ENCODE measurements at regions not wholly inside any gene's neighbourhood (a gene's known extent, or its start where the extent isn't known, plus 50 kb on each side); places are given as distances from the start of the nearest gene placed in this dataset.

GRCh38 chr1:82299656-82300055 lies 498.9 kb downstream of the ADGRL2 start:
- H3K36me3 ChIP-seq (ENCODE audit: control insufficient read depth, insufficient read depth, low read length), result no peaks in the 10 kb centered on the region
- no peak overlapping the region for H3K4me3 ChIP-seq (ENCODE audit: extremely low read depth, insufficient read depth, low read length, poor library complexity, severe bottlenecking)
- H3K9me3 ChIP-seq (ENCODE audit: control insufficient read depth, low read length), result no peaks in the 10 kb centered on the region
- H3K4me1 ChIP-seq (ENCODE audit: control insufficient read depth, insufficient read depth, low read length, poor library complexity, severe bottlenecking), result no peaks in the 10 kb centered on the region
- no peak overlapping the region for H3K27ac ChIP-seq (ENCODE audit: low read depth, low read length, severe bottlenecking)
- WGBS, 2 experiments (ENCODE audit: insufficient coverage in 2 of 2), result 90 to 100% methylated on average over 1 of the region's 2 CpGs

GRCh38 chr1:82299056-82299455 lies 498.3 kb downstream of the ADGRL2 start:
- Histone ChIP-seq H3K27ac (ENCODE audit: low read depth, low read length, severe bottlenecking) (no peak overlapping the region), H3K4me1 (ENCODE audit: control insufficient read depth, insufficient read depth, low read length, poor library complexity, severe bottlenecking) (no peaks in the 10 kb centered on the region), H3K9me3 (ENCODE audit: control insufficient read depth, low read length) (no peaks in the 10 kb centered on the region), H3K4me3 (ENCODE audit: extremely low read depth, insufficient read depth, low read length, poor library complexity, severe bottlenecking) (no peak overlapping the region), H3K36me3 (ENCODE audit: control insufficient read depth, insufficient read depth, low read length) (no peaks in the 10 kb centered on the region)
- WGBS, 2 experiments (ENCODE audit: insufficient coverage in 2 of 2), result 67% methylated on average over 1 of the region's 4 CpGs; no CpG with 5 or more reads in 1 of the 2 experiments

- Histone ChIP-seq H3K4me1 (ENCODE audit: control insufficient read depth, insufficient read depth, low read length, poor library complexity, severe bottlenecking) (no peaks in the 10 kb centered on the region), H3K9me3 (ENCODE audit: control insufficient read depth, low read length) (no peaks in the 10 kb centered on the region), H3K36me3 (ENCODE audit: control insufficient read depth, insufficient read depth, low read length) (no peaks in the 10 kb centered on the region), H3K4me3 (ENCODE audit: extremely low read depth, insufficient read depth, low read length, poor library complexity, severe bottlenecking) (no peak overlapping the region), H3K27ac (ENCODE audit: low read depth, low read length, severe bottlenecking) (no peak overlapping the region)
- 85 to 97% methylated on average over 3 to 5 of the region's 9 CpGs for WGBS, 2 experiments (ENCODE audit: insufficient coverage in 2 of 2)
These were observed 496.6 kb downstream of the ADGRL2 start for GRCh38 chr1:82297139-82297896.

GRCh38 chr1:82287556-82287955 lies 486.8 kb downstream of the ADGRL2 start:
- no CpG with 5 or more reads among the region's 3 CpGs for WGBS, 2 experiments (ENCODE audit: insufficient coverage in 2 of 2)
- no peaks in the 10 kb centered on the region for H3K4me1 ChIP-seq (ENCODE audit: control insufficient read depth, insufficient read depth, low read length, poor library complexity, severe bottlenecking)
- no peak overlapping the region for H3K4me3 ChIP-seq (ENCODE audit: extremely low read depth, insufficient read depth, low read length, poor library complexity, severe bottlenecking)
- H3K9me3 ChIP-seq (ENCODE audit: control insufficient read depth, low read length), result no peaks in the 10 kb centered on the region
- H3K27ac ChIP-seq (ENCODE audit: low read depth, low read length, severe bottlenecking), result no peak overlapping the region
- no peaks in the 10 kb centered on the region for H3K36me3 ChIP-seq (ENCODE audit: control insufficient read depth, insufficient read depth, low read length)

- H3K4me1 ChIP-seq (ENCODE audit: control insufficient read depth, insufficient read depth, low read length, poor library complexity, severe bottlenecking), result no peaks in the 10 kb centered on the region
- no peaks in the 10 kb centered on the region for H3K9me3 ChIP-seq (ENCODE audit: control insufficient read depth, low read length)
- no peaks in the 10 kb centered on the region for H3K36me3 ChIP-seq (ENCODE audit: control insufficient read depth, insufficient read depth, low read length)
- H3K4me3 ChIP-seq (ENCODE audit: extremely low read depth, insufficient read depth, low read length, poor library complexity, severe bottlenecking), result no peak overlapping the region
- no peak overlapping the region for H3K27ac ChIP-seq (ENCODE audit: low read depth, low read length, severe bottlenecking)
- WGBS, 2 experiments (ENCODE audit: insufficient coverage in 2 of 2), result 100% methylated on average over 1 of the region's 1 CpG; no CpG with 5 or more reads in 1 of the 2 experiments
These were observed 483.5 kb downstream of the ADGRL2 start for GRCh38 chr1:82284213-82284612.

GRCh38 chr1:82279241-82279640 lies 478.5 kb downstream of the ADGRL2 start:
- WGBS, 2 experiments (ENCODE audit: insufficient coverage in 2 of 2), result 57 to 90% methylated on average over 2 to 3 of the region's 6 CpGs

GRCh38 chr1:82273816-82274215 lies 473.1 kb downstream of the ADGRL2 start:
- no peaks in the 10 kb centered on the region for H3K36me3 ChIP-seq (ENCODE audit: control insufficient read depth, insufficient read depth, low read length)
- H3K9me3 ChIP-seq (ENCODE audit: control insufficient read depth, low read length), result no peaks in the 10 kb centered on the region
- no peak overlapping the region for H3K27ac ChIP-seq (ENCODE audit: low read depth, low read length, severe bottlenecking)
- peaks cover 3% of the 10 kb centered on the region for H3K4me1 ChIP-seq (ENCODE audit: control insufficient read depth, insufficient read depth, low read length, poor library complexity, severe bottlenecking)
- H3K4me3 ChIP-seq (ENCODE audit: extremely low read depth, insufficient read depth, low read length, poor library complexity, severe bottlenecking), result no peak overlapping the region
- 80 to 83% methylated on average over 1 of the region's 2 CpGs for WGBS, 2 experiments (ENCODE audit: insufficient coverage in 2 of 2)

More at GRCh38 chr1:82279241-82279640, 478.5 kb downstream of the ADGRL2 start:
- Histone ChIP-seq H3K9me3 (ENCODE audit: control insufficient read depth, low read length) (no peaks in the 10 kb centered on the region), H3K36me3 (ENCODE audit: control insufficient read depth, insufficient read depth, low read length) (no peaks in the 10 kb centered on the region), H3K4me3 (ENCODE audit: extremely low read depth, insufficient read depth, low read length, poor library complexity, severe bottlenecking) (no peak overlapping the region), H3K4me1 (ENCODE audit: control insufficient read depth, insufficient read depth, low read length, poor library complexity, severe bottlenecking) (no peaks in the 10 kb centered on the region), H3K27ac (ENCODE audit: low read depth, low read length, severe bottlenecking) (no peak overlapping the region)

GRCh38 chr1:82269431-82269830 lies 468.7 kb downstream of the ADGRL2 start:
- no peaks in the 10 kb centered on the region for H3K9me3 ChIP-seq (ENCODE audit: control insufficient read depth, low read length)
- H3K27ac ChIP-seq (ENCODE audit: low read depth, low read length, severe bottlenecking), result no peak overlapping the region
- WGBS, 2 experiments (ENCODE audit: insufficient coverage in 2 of 2), result 83 to 93% methylated on average over 5 of the region's 5 CpGs
- H3K36me3 ChIP-seq (ENCODE audit: control insufficient read depth, insufficient read depth, low read length), result no peaks in the 10 kb centered on the region
- H3K4me3 ChIP-seq (ENCODE audit: extremely low read depth, insufficient read depth, low read length, poor library complexity, severe bottlenecking), result no peak overlapping the region
- peaks cover 3% of the 10 kb centered on the region for H3K4me1 ChIP-seq (ENCODE audit: control insufficient read depth, insufficient read depth, low read length, poor library complexity, severe bottlenecking)

GRCh38 chr1:82268826-82269225 lies 468.1 kb downstream of the ADGRL2 start:
- no peaks in the 10 kb centered on the region for H3K36me3 ChIP-seq (ENCODE audit: control insufficient read depth, insufficient read depth, low read length)

GRCh38 chr1:82266351-82266750 lies 465.6 kb downstream of the ADGRL2 start:
- Histone ChIP-seq H3K36me3 (ENCODE audit: control insufficient read depth, insufficient read depth, low read length) (no peaks in the 10 kb centered on the region), H3K4me1 (ENCODE audit: control insufficient read depth, insufficient read depth, low read length, poor library complexity, severe bottlenecking) (peaks cover 3% of the 10 kb centered on the region), H3K9me3 (ENCODE audit: control insufficient read depth, low read length) (no peaks in the 10 kb centered on the region), H3K4me3 (ENCODE audit: extremely low read depth, insufficient read depth, low read length, poor library complexity, severe bottlenecking) (no peak overlapping the region), H3K27ac (ENCODE audit: low read depth, low read length, severe bottlenecking) (no peak overlapping the region)
- 100% methylated on average over 1 of the region's 1 CpG; no CpG with 5 or more reads in 1 of the 2 experiments for WGBS, 2 experiments (ENCODE audit: insufficient coverage in 2 of 2)

More at GRCh38 chr1:82268826-82269225, 468.1 kb downstream of the ADGRL2 start:
- Histone ChIP-seq H3K4me1 (ENCODE audit: control insufficient read depth, insufficient read depth, low read length, poor library complexity, severe bottlenecking) (peaks cover 3% of the 10 kb centered on the region), H3K27ac (ENCODE audit: low read depth, low read length, severe bottlenecking) (no peak overlapping the region), H3K4me3 (ENCODE audit: extremely low read depth, insufficient read depth, low read length, poor library complexity, severe bottlenecking) (no peak overlapping the region), H3K9me3 (ENCODE audit: control insufficient read depth, low read length) (no peaks in the 10 kb centered on the region)
- 100% methylated on average over 1 of the region's 1 CpG; no CpG with 5 or more reads in 1 of the 2 experiments for WGBS, 2 experiments (ENCODE audit: insufficient coverage in 2 of 2)

GRCh38 chr1:82265436-82265835 lies 464.7 kb downstream of the ADGRL2 start:
- H3K36me3 ChIP-seq (ENCODE audit: control insufficient read depth, insufficient read depth, low read length), result no peaks in the 10 kb centered on the region
- no peak overlapping the region for H3K4me3 ChIP-seq (ENCODE audit: extremely low read depth, insufficient read depth, low read length, poor library complexity, severe bottlenecking)
- peaks cover 3% of the 10 kb centered on the region for H3K4me1 ChIP-seq (ENCODE audit: control insufficient read depth, insufficient read depth, low read length, poor library complexity, severe bottlenecking)
- 71 to 92% methylated on average over 1 to 2 of the region's 5 CpGs for WGBS, 2 experiments (ENCODE audit: insufficient coverage in 2 of 2)
- no peaks in the 10 kb centered on the region for H3K9me3 ChIP-seq (ENCODE audit: control insufficient read depth, low read length)
- no peak overlapping the region for H3K27ac ChIP-seq (ENCODE audit: low read depth, low read length, severe bottlenecking)

Data from mesodermal cell (in vitro differentiated cells).